CD4-positive, alpha-beta memory T cell (primary cell): ENCODE measurements at regions not wholly inside any gene's neighbourhood (a gene's known extent, or its start where the extent isn't known, plus 50 kb on each side); places are given as distances from the start of the nearest gene placed in this dataset.

Source experiments
- CTCF ChIA-PET: fragments of 350-600 bp; sonication (Branson Sonifier 250); formaldehyde crosslinking; loops from one replicate; lab custom pipeline; 2021; ENCODE audit warnings: inconsistent platforms; ENCODE audit not compliant: partially characterized antibody; lab: Charles Lee
- POLR2A ChIA-PET: fragments of 350-600 bp; sonication (Branson Sonifier 250); formaldehyde crosslinking; loops from one replicate; lab custom pipeline; 2021; ENCODE audit not compliant: partially characterized antibody; lab: Charles Lee
- DNase-seq, 5 donors: peaks; one replicate each; pipeline versions ENCODE4 v3.0.0 to v3.0.0-alpha.2; 2020 to 2022; ENCODE audit warnings: mixed read lengths in 1 of 5
- H3K27ac ChIP-seq: one replicate; pipeline ENCODE4 v1.7.0; 2013; ENCODE audit warnings: low read depth, low read length
- H3K27me3 ChIP-seq: 2 replicates; pipeline ENCODE4 v1.7.0; 2013; ENCODE audit warnings: mild to moderate bottlenecking, low read length, moderate library complexity; ENCODE audit not compliant: insufficient read depth
- H3K36me3 ChIP-seq: 2 replicates; pipeline ENCODE4 v1.7.0; 2013; ENCODE audit warnings: mild to moderate bottlenecking, low read length, moderate library complexity; ENCODE audit not compliant: insufficient read depth
- H3K4me1 ChIP-seq: 2 replicates; pipeline ENCODE4 v1.7.0; 2013; ENCODE audit warnings: mild to moderate bottlenecking, low read length, moderate library complexity; ENCODE audit not compliant: insufficient read depth
- H3K4me3 ChIP-seq, 2 donors: one replicate each; pipeline ENCODE4 v1.7.0; 2013; ENCODE audit warnings: low read length in 2 of 2, mild to moderate bottlenecking in 1 of 2
- H3K9me3 ChIP-seq, 2 donors: one replicate each; pipeline ENCODE4 v1.7.0; 2013; ENCODE audit warnings: low read length in 2 of 2, control low read depth in 1 of 2; ENCODE audit not compliant: control insufficient read depth in 1 of 2
- H3K27ac Mint-ChIP-seq, 7 donors: one replicate each; pipeline ENCODE4 v1.8.0; 2020 to 2021; ENCODE audit warnings: mixed read lengths in 7 of 7, mild to moderate bottlenecking in 6 of 7, inconsistent platforms in 3 of 7, moderate library complexity in 3 of 7
- H3K27me3 Mint-ChIP-seq, 2 donors: one replicate each; pipeline ENCODE4 v1.8.0; 2020 to 2021; ENCODE audit warnings: mixed read lengths in 2 of 2
- H3K36me3 Mint-ChIP-seq, 2 donors: one replicate each; pipeline ENCODE4 v1.8.0; 2020 to 2021; ENCODE audit warnings: mixed read lengths in 2 of 2, inconsistent platforms in 1 of 2, mild to moderate bottlenecking in 1 of 2
- H3K4me1 Mint-ChIP-seq, 4 donors: one replicate each; pipeline ENCODE4 v1.8.0; 2020 to 2021; ENCODE audit warnings: mixed read lengths in 4 of 4, mild to moderate bottlenecking in 1 of 4
- H3K4me3 Mint-ChIP-seq, 8 donors: one replicate each; pipeline ENCODE4 v1.8.0; 2020 to 2021; ENCODE audit warnings: mixed read lengths in 8 of 8, mild to moderate bottlenecking in 7 of 8, moderate library complexity in 6 of 8, inconsistent platforms in 3 of 8
- H3K9me3 Mint-ChIP-seq, 8 donors: one replicate each; pipeline ENCODE4 v1.8.0; 2020 to 2021; ENCODE audit warnings: mixed read lengths in 8 of 8, mild to moderate bottlenecking in 5 of 8, inconsistent platforms in 3 of 8, moderate library complexity in 1 of 8
- intact Hi-C: fragments of 100-400 bp; cut with micrococcal nuclease; formaldehyde crosslinking; loops from one replicate; pipeline ENCODE4 v1.15.1; 2023

DNA sequence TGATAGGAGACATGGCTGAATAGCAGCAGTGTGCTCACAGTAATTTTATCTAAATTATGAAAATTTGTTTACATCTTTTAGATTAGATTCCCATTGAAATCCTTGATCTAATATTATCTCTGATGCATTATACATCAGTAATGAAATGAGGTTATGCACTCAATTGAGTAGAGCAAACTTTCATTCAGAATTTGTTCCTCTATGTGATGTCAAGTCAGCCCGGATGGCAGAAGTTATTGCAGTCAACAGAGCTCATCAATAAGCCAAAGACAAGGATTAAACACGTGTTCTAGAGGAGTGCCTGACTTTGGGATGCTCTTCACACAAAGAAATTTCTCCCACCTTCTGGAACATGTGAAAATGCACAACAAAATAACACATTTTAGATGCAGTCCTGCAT lies 688.8 kb downstream of the TMEM121 start:
- Histone ChIP-seq H3K27ac (no peak overlapping the region), H3K4me1 (no peaks in the 10 kb centered on the region), H3K27me3 (no peaks in the 10 kb centered on the region), H3K36me3 (no peaks in the 10 kb centered on the region), H3K4me3 (no peak overlapping the region), H3K9me3 (no peaks in the 10 kb centered on the region)
- CTCF ChIA-PET = no interaction called here
- Mint-ChIP-seq H3K27me3 (peaks cover under 1 to 8% of the 10 kb centered on the region in 2 donors), H3K36me3 (no peaks in the 10 kb centered on the region), H3K4me1 (peaks cover 1 to 8% (median 4%) of the 10 kb centered on the region in 4 donors), H3K9me3 (no peaks in the 10 kb centered on the region), H3K4me3 (no peak overlapping the region), H3K27ac (no peak overlapping the region)
- intact Hi-C loops = no loop called here
- DNase-seq = no peak
- POLR2A ChIA-PET = no interaction called here

DNA sequence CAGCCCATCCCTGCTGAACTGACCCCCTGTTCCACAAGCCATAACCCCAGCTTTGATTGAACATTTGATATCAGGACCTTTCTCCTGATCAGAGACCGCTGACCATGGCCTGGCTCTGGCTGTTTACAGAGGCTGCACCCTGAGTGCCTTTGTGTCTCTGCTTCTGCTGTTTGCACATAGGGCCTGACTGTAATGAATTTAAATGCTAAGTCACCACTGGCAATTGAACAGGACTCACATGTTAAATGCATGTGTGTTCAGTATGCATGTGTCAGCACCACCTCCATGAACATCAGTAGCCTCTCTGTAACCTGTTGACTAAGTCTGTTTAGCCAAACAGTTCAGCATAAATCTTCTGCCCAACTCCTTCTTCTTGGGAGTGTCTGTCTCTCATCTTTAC lies 690.3 kb downstream of the TMEM121 start:
- DNase-seq = no peak
- Histone ChIP-seq H3K9me3 (no peaks in the 10 kb centered on the region), H3K27me3 (no peaks in the 10 kb centered on the region), H3K36me3 (no peaks in the 10 kb centered on the region), H3K4me3 (no peak overlapping the region), H3K4me1 (no peaks in the 10 kb centered on the region), H3K27ac (no peak overlapping the region)
- Mint-ChIP-seq H3K27me3 (peaks cover 0 to 6% of the 10 kb centered on the region in 2 donors), H3K9me3 (no peaks in the 10 kb centered on the region), H3K36me3 (no peaks in the 10 kb centered on the region), H3K4me3 (no peak overlapping the region), H3K27ac (no peak overlapping the region), H3K4me1 (peaks cover 1 to 9% (median 3%) of the 10 kb centered on the region in 4 donors)
- CTCF ChIA-PET = no interaction called here
- intact Hi-C loops = no loop called here
- POLR2A ChIA-PET = no interaction called here

DNA sequence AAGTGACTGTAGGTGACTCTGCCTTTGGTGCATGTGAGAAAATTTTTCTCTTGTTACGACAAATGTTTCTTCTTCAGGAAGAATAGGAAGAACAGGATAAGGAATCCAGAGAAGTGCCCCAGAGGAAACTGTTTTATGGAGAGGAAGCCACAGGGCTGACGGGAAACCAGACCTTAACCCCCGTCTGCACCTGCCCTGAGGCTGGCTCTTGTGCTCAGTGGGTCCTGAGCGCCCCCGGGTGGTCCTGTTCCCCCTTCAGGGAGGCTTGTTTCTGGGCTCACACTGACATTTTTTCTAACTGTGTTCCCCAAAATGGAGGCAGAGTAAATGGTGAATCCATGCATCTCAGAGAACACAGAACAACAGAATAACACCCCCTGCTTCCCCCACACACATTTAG lies 691.8 kb downstream of the TMEM121 start:
- Mint-ChIP-seq H3K4me3 (no peak overlapping the region), H3K9me3 (peaks cover 0 to 2% (median 0%) of the 10 kb centered on the region in 8 donors), H3K27me3 (peaks cover 5 to 7% of the 10 kb centered on the region in 2 donors), H3K27ac (no peak overlapping the region), H3K36me3 (no peaks in the 10 kb centered on the region), H3K4me1 (peaks cover 5 to 20% (median 10%) of the 10 kb centered on the region in 4 donors)
- Histone ChIP-seq H3K36me3 (no peaks in the 10 kb centered on the region), H3K9me3 (no peaks in the 10 kb centered on the region), H3K4me3 (no peak overlapping the region), H3K4me1 (peaks cover 4% of the 10 kb centered on the region), H3K27ac (no peak overlapping the region), H3K27me3 (no peaks in the 10 kb centered on the region)
- DNase-seq = no peak
- intact Hi-C loops = no loop called here
- ChIA-PET POLR2A (no interaction called here), CTCF (no interaction called here)

DNA sequence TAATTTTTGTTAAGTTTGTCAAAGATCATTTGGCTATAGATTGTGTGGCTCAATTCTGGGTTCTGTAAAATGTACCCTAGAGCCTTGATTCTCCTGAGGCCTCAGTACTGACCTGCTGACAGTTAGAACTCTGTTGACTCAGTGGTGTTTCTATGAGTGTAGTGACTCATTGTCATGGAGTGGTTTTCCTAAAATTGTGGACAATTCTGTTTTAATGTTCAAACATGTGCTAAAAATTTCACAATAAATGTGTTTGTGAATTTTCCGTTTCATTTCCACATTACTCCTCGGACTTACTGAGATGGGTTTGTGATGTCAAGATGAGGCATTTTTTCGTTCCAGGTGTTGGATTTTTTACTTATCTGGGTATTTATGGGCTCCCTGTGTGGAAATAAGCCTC lies 695.9 kb downstream of the TMEM121 start:
- POLR2A ChIA-PET = no interaction called here
- intact Hi-C loops = no loop called here
- Mint-ChIP-seq H3K36me3 (no peaks in the 10 kb centered on the region), H3K4me3 (peak overlapping the region in 3 of 8 donors; percentile 30 to 35 (median 34)), H3K27me3 (peaks cover 1 to 8% of the 10 kb centered on the region in 2 donors), H3K27ac (peak overlapping the region in 4 of 7 donors; percentile 2 to 92 (median 19)), H3K9me3 (peaks cover 0 to 5% (median 0%) of the 10 kb centered on the region in 8 donors), H3K4me1 (peaks cover 17 to 51% (median 34%) of the 10 kb centered on the region in 4 donors)
- DNase-seq = no peak
- Histone ChIP-seq H3K36me3 (no peaks in the 10 kb centered on the region), H3K27ac (no peak overlapping the region), H3K4me3 (no peak overlapping the region), H3K4me1 (peaks cover 25% of the 10 kb centered on the region), H3K27me3 (no peaks in the 10 kb centered on the region), H3K9me3 (no peaks in the 10 kb centered on the region)
- CTCF ChIA-PET = no interaction called here

DNA sequence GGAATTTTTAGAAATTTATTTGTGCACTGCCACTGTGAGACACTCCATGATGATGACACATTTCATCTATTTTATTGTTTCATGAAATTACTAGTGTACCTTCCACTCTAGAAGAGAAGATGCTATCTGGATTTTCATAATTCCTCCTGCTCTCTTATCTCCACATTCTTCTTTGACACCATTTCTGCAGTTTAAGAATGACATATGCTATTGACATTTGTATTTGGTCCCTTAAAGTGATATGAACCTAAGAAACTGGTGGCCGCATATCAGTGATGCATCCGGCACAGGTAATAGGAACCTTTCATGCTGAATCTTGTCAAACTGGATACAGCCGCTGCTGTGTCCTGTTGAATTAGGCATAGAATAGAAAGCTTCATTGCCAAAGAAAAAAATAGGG lies 696.3 kb downstream of the TMEM121 start:
- CTCF ChIA-PET = interaction anchor here (1.4 to 1.9 kb wide), 4 partner anchors 10 to 34 kb away, joined by 5 to 27 read pairs (median 9); no protein-coding TSS in a partner anchor

DNA sequence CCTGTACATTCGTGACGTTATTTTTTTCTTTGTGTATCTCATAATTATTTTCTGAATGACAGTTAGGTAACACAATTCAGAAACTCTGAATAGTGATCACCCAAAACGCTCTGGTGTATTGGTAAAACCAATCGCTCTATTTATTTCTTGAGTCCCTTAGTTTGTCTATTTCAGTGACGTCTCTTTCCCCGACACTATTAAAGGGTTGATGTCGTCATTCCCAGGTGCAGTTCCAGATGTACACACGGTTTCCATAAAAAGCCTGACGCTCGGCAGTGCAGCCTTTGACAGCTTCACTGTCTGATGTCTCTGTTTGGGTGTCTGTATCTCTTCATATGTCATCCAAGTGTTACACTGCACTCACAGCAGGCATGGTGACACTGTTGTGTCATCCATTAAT lies 701.4 kb downstream of the TMEM121 start:
- POLR2A ChIA-PET = interaction anchor here (0.9 to 1.7 kb wide), 2 partner anchors 8 to 17 kb away, joined by 3 to 5 read pairs; no protein-coding TSS in a partner anchor
- Histone ChIP-seq H3K36me3 (no peaks in the 10 kb centered on the region), H3K27ac (no peak overlapping the region), H3K27me3 (no peaks in the 10 kb centered on the region), H3K9me3 (no peaks in the 10 kb centered on the region), H3K4me1 (peaks cover 52% of the 10 kb centered on the region), H3K4me3 (no peak overlapping the region)
- H3K4me3 Mint-ChIP-seq = no peak overlapping the region
- H3K9me3 Mint-ChIP-seq = peaks cover 0 to 4% (median 0%) of the 10 kb centered on the region in 8 donors
- peaks cover 0 to 3% of the 10 kb centered on the region in 2 donors for H3K27me3 Mint-ChIP-seq
- peak overlapping the region in 5 of 7 donors; percentile 23 to 88 (median 79) for H3K27ac Mint-ChIP-seq
- DNase-seq = no peak
- intact Hi-C loops = no loop called here
- CTCF ChIA-PET = interaction anchor here (1.0 to 12.2 kb wide), 6 partner anchors 16 to 52 kb away, joined by 3 to 127 read pairs (median 10); no protein-coding TSS in a partner anchor
- peaks cover 22 to 62% (median 49%) of the 10 kb centered on the region in 4 donors for H3K4me1 Mint-ChIP-seq
- H3K36me3 Mint-ChIP-seq = no peaks in the 10 kb centered on the region

More for the DNA sequence above, 696.3 kb downstream of the TMEM121 start:
- Mint-ChIP-seq H3K4me1 (peaks cover 17 to 52% (median 34%) of the 10 kb centered on the region in 4 donors), H3K36me3 (no peaks in the 10 kb centered on the region), H3K9me3 (peaks cover 0 to 5% (median 0%) of the 10 kb centered on the region in 8 donors), H3K27me3 (peaks cover 1 to 8% of the 10 kb centered on the region in 2 donors), H3K27ac (peak overlapping the region in 6 of 7 donors; percentile 33 to 92 (median 58)), H3K4me3 (peak overlapping the region in 7 of 8 donors; percentile 18 to 46 (median 30))
- Histone ChIP-seq H3K27ac (no peak overlapping the region), H3K9me3 (no peaks in the 10 kb centered on the region), H3K4me1 (peaks cover 27% of the 10 kb centered on the region), H3K4me3 (no peak overlapping the region), H3K27me3 (no peaks in the 10 kb centered on the region), H3K36me3 (no peaks in the 10 kb centered on the region)
- no peak for DNase-seq
- intact Hi-C loops = no loop called here
- POLR2A ChIA-PET = interaction anchor here (1.3 to 1.4 kb wide), 2 partner anchors 13 to 38 kb away, joined by 3 read pairs; no protein-coding TSS in a partner anchor

DNA sequence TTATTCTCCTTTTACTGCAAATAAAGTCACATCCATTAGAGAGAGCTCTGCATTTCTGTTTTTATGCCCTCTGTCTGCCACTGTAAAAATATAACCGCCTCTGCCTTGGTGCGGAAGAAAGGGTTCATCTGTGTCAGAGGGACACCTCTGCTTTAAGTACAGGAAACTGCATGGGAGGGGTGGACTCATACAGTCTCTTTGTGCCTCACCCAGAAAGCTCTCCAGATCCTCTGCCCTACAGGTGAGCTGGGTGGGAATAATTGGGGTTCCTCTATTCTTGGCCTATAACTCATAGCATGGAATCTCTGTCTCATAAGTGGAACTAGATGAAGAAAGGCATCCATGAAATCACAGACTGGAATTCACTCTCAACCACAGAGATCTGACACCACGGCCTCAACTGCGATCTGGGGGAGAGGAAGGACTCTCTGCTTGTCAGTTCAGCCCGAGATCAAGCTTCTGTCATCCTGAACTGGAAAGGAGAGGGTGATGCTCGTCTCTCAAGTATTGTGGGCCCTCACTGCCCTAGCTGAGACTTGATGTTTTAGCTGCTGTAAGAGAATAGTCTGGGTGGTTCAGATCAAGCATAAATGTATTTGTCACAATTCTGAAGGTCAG lies 702.3 kb downstream of the TMEM121 start:
- peak overlapping the region; percentile 6 to 28 for H3K4me3 ChIP-seq
- CTCF ChIA-PET = interaction anchor here (0.7 to 12.2 kb wide), 12 partner anchors 8 to 146 kb away, joined by 3 to 127 read pairs (median 4); no protein-coding TSS in a partner anchor
- H3K27me3 ChIP-seq = no peaks in the 10 kb centered on the region
- peaks cover 44% of the 10 kb centered on the region for H3K4me1 ChIP-seq
- H3K36me3 ChIP-seq = no peaks in the 10 kb centered on the region
- intact Hi-C loops = no loop called here
- peaks cover 0 to 3% of the 10 kb centered on the region in 2 donors for H3K27me3 Mint-ChIP-seq
- H3K9me3 ChIP-seq = no peaks in the 10 kb centered on the region
- POLR2A ChIA-PET = interaction anchor here (0.9 to 1.7 kb wide), 3 partner anchors 9 to 29 kb away, joined by 3 to 5 read pairs (median 3); no protein-coding TSS in a partner anchor
- peak overlapping the region; percentile 68 to 96 (median 93) for H3K27ac Mint-ChIP-seq
- peak overlapping the region; percentile 68 to 90 (median 85) for H3K4me3 Mint-ChIP-seq
- peak overlapping the region; percentile 47 for H3K27ac ChIP-seq
- peaks cover 0 to 3% (median 0%) of the 10 kb centered on the region in 8 donors for H3K9me3 Mint-ChIP-seq
- peak; percentile 42 to 62 (median 53) for DNase-seq
- H3K4me1 Mint-ChIP-seq = peaks cover 24 to 63% (median 47%) of the 10 kb centered on the region in 4 donors
- H3K36me3 Mint-ChIP-seq = no peaks in the 10 kb centered on the region
